WERI-Rb-1 (cell line): ENCODE measurements at regions not wholly inside any gene's neighbourhood (a gene's known extent, or its start where the extent isn't known, plus 50 kb on each side); places are given as distances from the start of the nearest gene placed in this dataset.

Source experiments
- DNase-seq: peaks from one replicate; pipeline ENCODE4 v3.0.0-alpha.2; 2020
- H3K27ac ChIP-seq: fragments of 250-450 bp; sonication (Bioruptor Pico); 2 replicates; pipeline ENCODE4 v1.5.1; 2020; ENCODE audit warnings: mild to moderate bottlenecking, moderate library complexity
- H3K27me3 ChIP-seq: fragments of 250-450 bp; sonication (Bioruptor Pico); 2 replicates; pipeline ENCODE4 v1.5.1; 2021; ENCODE audit warnings: mild to moderate bottlenecking, low read depth, moderate library complexity; ENCODE audit not compliant: insufficient read depth, severe bottlenecking
- H3K36me3 ChIP-seq: fragments of 250-450 bp; sonication (Bioruptor Pico); 2 replicates; pipeline ENCODE4 v1.5.1; 2020; ENCODE audit warnings: mild to moderate bottlenecking, moderate library complexity
- H3K4me3 ChIP-seq: 2 replicates; pipeline ENCODE4 v1.5.1; 2011; ENCODE audit warnings: low read depth, mild to moderate bottlenecking, control low read depth, low read length
- H3K9me3 ChIP-seq: fragments of 250-450 bp; sonication (Bioruptor Pico); 2 replicates; pipeline ENCODE4 v1.5.1; 2021; ENCODE audit warnings: mild to moderate bottlenecking, moderate library complexity; ENCODE audit not compliant: severe bottlenecking
- CTCF ChIP-seq: IDR thresholded peaks from 2 replicates; pipeline ENCODE4 v1.5.1; 2011; ENCODE audit warnings: low read depth, mild to moderate bottlenecking, control low read depth, inconsistent platforms, low read length

- H3K36me3 ChIP-seq: no peaks in the 10 kb centered on the region
- TF ChIP-seq CTCF: no peak
- H3K27ac ChIP-seq: no peak overlapping the region
- H3K9me3 ChIP-seq: no peaks in the 10 kb centered on the region
- H3K4me3 ChIP-seq: no peak overlapping the region
- peaks cover 58% of the 10 kb centered on the region for H3K27me3 ChIP-seq
- no peak for DNase-seq
Observed at GRCh38 chr10:44468525-44468924, 83.6 kb upstream of the CXCL12 start.

- Histone ChIP-seq H3K4me3 (no peak overlapping the region), H3K27ac (no peak overlapping the region), H3K27me3 (peaks cover 57% of the 10 kb centered on the region), H3K9me3 (no peaks in the 10 kb centered on the region), H3K36me3 (no peaks in the 10 kb centered on the region)
- no peak for DNase-seq
- TF ChIP-seq CTCF: no peak
Observed at GRCh38 chr10:44468965-44469364, 84.1 kb upstream of the CXCL12 start.

- Histone ChIP-seq H3K27ac (no peak overlapping the region), H3K4me3 (no peak overlapping the region), H3K27me3 (peaks cover 46% of the 10 kb centered on the region), H3K9me3 (no peaks in the 10 kb centered on the region), H3K36me3 (no peaks in the 10 kb centered on the region)
- TF ChIP-seq CTCF: no peak
- no peak for DNase-seq
Observed at GRCh38 chr10:44470784-44471183, 85.9 kb upstream of the CXCL12 start.

GRCh38 chr10:44471410-44471809 is 86.5 kb upstream of the CXCL12 start:
- peaks cover 39% of the 10 kb centered on the region for H3K27me3 ChIP-seq
- H3K36me3 ChIP-seq: no peaks in the 10 kb centered on the region
- no peak overlapping the region for H3K4me3 ChIP-seq
- no peak for DNase-seq
- no peak for TF ChIP-seq CTCF
- no peaks in the 10 kb centered on the region for H3K9me3 ChIP-seq
- H3K27ac ChIP-seq: no peak overlapping the region

- no peak for TF ChIP-seq CTCF
- H3K4me3 ChIP-seq: no peak overlapping the region
- H3K27ac ChIP-seq: no peak overlapping the region
- H3K9me3 ChIP-seq: no peaks in the 10 kb centered on the region
- H3K36me3 ChIP-seq: no peaks in the 10 kb centered on the region
- peaks cover 30% of the 10 kb centered on the region for H3K27me3 ChIP-seq
- DNase-seq: no peak
Observed at GRCh38 chr10:44473146-44473545, 88.2 kb upstream of the CXCL12 start.

GRCh38 chr10:44476409-44477045 is 91.6 kb upstream of the CXCL12 start:
- TF ChIP-seq CTCF: no peak
- peak overlapping the region; percentile 28 for H3K27ac ChIP-seq
- peaks cover 18% of the 10 kb centered on the region for H3K27me3 ChIP-seq
- no peaks in the 10 kb centered on the region for H3K36me3 ChIP-seq
- peak; percentile 42 for DNase-seq
- H3K4me3 ChIP-seq: no peak overlapping the region
- H3K9me3 ChIP-seq: no peaks in the 10 kb centered on the region
